SK-N-MC (cell line): ENCODE measurements at regions not wholly inside any gene's neighbourhood (a gene's known extent, or its start where the extent isn't known, plus 50 kb on each side); places are given as distances from the start of the nearest gene placed in this dataset.

Source experiments
- EZH2 ChIP-seq: fragments of 200-600 bp; sonication (generic); IDR thresholded peaks from one replicate; pipeline ENCODE4 v1.6.1; 2017; ENCODE audit warnings: antibody characterized with exemption
- POLR2AphosphoS5 ChIP-seq: IDR thresholded peaks from 2 replicates; pipeline ENCODE4 v1.6.1; 2012; ENCODE audit warnings: mild to moderate bottlenecking, low read depth, low read length, borderline replicate concordance

- TF ChIP-seq EZH2 (no peak), POLR2AphosphoS5 (no peak)
These were observed 242.2 kb upstream of the ZPLD1 start for GRCh38 chr3:102192575-102192974.
